HepG2 (cell line): ENCODE measurements at regions not wholly inside any gene's neighbourhood (a gene's known extent, or its start where the extent isn't known, plus 50 kb on each side); places are given as distances from the start of the nearest gene placed in this dataset.

Source experiments
- ATF5 ChIP-seq: sonication (generic); formaldehyde crosslinking; IDR thresholded peaks from 2 replicates; pipeline ENCODE4 v1.4.0; 2020; ENCODE audit warnings: mild to moderate bottlenecking, low read depth, missing genetic modification reagents
- CTCF ChIP-seq: sonication (generic); formaldehyde crosslinking; IDR thresholded peaks from 2 replicates; pipeline ENCODE4 v1.5.0; 2020; ENCODE audit warnings: mild to moderate bottlenecking, missing genetic modification reagents, moderate library complexity
- SP1 ChIP-seq, 2 experiments: fragments of 450-650 bp in 1 of 2; sonication (generic) in 1 of 2; formaldehyde crosslinking in 1 of 2; IDR thresholded peaks; 2 replicates each; pipeline versions ENCODE4 v1.4.0 to v1.6.1; 2016 to 2020; ENCODE audit warnings: missing genetic modification reagents in 1 of 2
- SYNCRIP ChIP-seq: fragments of 200-400 bp; formaldehyde crosslinking; IDR thresholded peaks from 2 replicates; pipeline ENCODE4 v1.6.1; 2018; ENCODE audit warnings: mild to moderate bottlenecking, low read depth, low read length; ENCODE audit not compliant: insufficient read depth
- TFE3 ChIP-seq: IDR thresholded peaks from 2 replicates; pipeline ENCODE4 v1.6.1; 2016
- TOE1 ChIP-seq: sonication (generic); formaldehyde crosslinking; IDR thresholded peaks from 2 replicates; pipeline ENCODE4 v1.4.0; 2020; ENCODE audit warnings: mild to moderate bottlenecking, missing genetic modification reagents
- ZFX ChIP-seq: sonication (generic); formaldehyde crosslinking; IDR thresholded peaks from 2 replicates; pipeline ENCODE4 v1.4.0; 2020; ENCODE audit warnings: mild to moderate bottlenecking, low read depth, missing genetic modification reagents, moderate library complexity
- ZNF121 ChIP-seq: sonication (generic); formaldehyde crosslinking; IDR thresholded peaks from 2 replicates; pipeline ENCODE4 v1.5.0; 2020; ENCODE audit warnings: mild to moderate bottlenecking, missing genetic modification reagents
- ZNF274 ChIP-seq: sonication (generic); formaldehyde crosslinking; IDR thresholded peaks from 2 replicates; pipeline ENCODE4 v1.5.1; 2020; ENCODE audit warnings: mild to moderate bottlenecking, missing genetic modification reagents
- ZNF646 ChIP-seq: sonication (generic); formaldehyde crosslinking; IDR thresholded peaks from 2 replicates; pipeline ENCODE4 v1.9.0; 2021; ENCODE audit warnings: mild to moderate bottlenecking, missing genetic modification reagents
- ZNF660 ChIP-seq: sonication (generic); formaldehyde crosslinking; IDR thresholded peaks from 2 replicates; pipeline ENCODE4 v1.5.1; 2020; ENCODE audit warnings: mild to moderate bottlenecking, low read depth, missing genetic modification reagents, borderline replicate concordance
- ZNF784 ChIP-seq: sonication (generic); formaldehyde crosslinking; IDR thresholded peaks from 2 replicates; pipeline ENCODE4 v1.5.1; 2020; ENCODE audit warnings: missing genetic modification reagents, mild to moderate bottlenecking, borderline replicate concordance
- ZNF792 ChIP-seq: IDR thresholded peaks from 2 replicates; pipeline ENCODE4 v1.6.1; 2016
- TF ChIP-seq, protein P1 (sequence below): sonication (generic); formaldehyde crosslinking; IDR thresholded peaks from 2 replicates; pipeline ENCODE4 v1.8.0; 2022; ENCODE audit warnings: mild to moderate bottlenecking, missing genetic modification reagents

- TF ChIP-seq CTCF (CRISPR knock-in tag) (no peak), ZNF660 (CRISPR knock-in tag) (no peak), ZNF274 (CRISPR knock-in tag) (no peak), SYNCRIP (no peak), ZFX (CRISPR knock-in tag) (no peak), ZNF646 (CRISPR knock-in tag) (no peak), ATF5 (CRISPR knock-in tag) (no peak), ZNF784 (CRISPR knock-in tag) (no peak), ZNF121 (CRISPR knock-in tag) (no peak), ZNF792 (no peak), TFE3 (no peak), TOE1 (CRISPR knock-in tag) (no peak), SP1 (IDR thresholded peaks at IDR 0.05) (no peak), SP1 (CRISPR knock-in tag; IDR thresholded peaks at IDR 0.05) (no peak)
- TF ChIP-seq, protein P1, sequence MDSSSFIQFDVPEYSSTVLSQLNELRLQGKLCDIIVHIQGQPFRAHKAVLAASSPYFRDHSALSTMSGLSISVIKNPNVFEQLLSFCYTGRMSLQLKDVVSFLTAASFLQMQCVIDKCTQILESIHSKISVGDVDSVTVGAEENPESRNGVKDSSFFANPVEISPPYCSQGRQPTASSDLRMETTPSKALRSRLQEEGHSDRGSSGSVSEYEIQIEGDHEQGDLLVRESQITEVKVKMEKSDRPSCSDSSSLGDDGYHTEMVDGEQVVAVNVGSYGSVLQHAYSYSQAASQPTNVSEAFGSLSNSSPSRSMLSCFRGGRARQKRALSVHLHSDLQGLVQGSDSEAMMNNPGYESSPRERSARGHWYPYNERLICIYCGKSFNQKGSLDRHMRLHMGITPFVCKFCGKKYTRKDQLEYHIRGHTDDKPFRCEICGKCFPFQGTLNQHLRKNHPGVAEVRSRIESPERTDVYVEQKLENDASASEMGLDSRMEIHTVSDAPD (CRISPR knock-in tag) = no peak
Measured at GRCh38 chr7:49261928-49262327, 337.6 kb downstream of the CDC14C start.
